ENCODE measurements at regions not wholly inside any gene's neighbourhood (a gene's known extent, or its start where the extent isn't known, plus 50 kb on each side); places are given as distances from the start of the nearest gene placed in this dataset.

GRCh38 chr2:144041612-144042011, 478.3 kb downstream of the ZEB2 start:
- H3K27me3 Mint-ChIP-seq (ENCODE audit: unreplicated experiment) = no peaks in the 10 kb centered on the region
- no peaks in the 10 kb centered on the region for H3K4me1 Mint-ChIP-seq (ENCODE audit: low read depth, unreplicated experiment)
- CTCF ChIA-PET = no interaction called here
- intact Hi-C loops (cut with micrococcal nuclease; ENCODE audit: unreplicated experiment) = no loop called here
- no peaks in the 10 kb centered on the region for H3K9me3 Mint-ChIP-seq (ENCODE audit: low read depth, unreplicated experiment)
- H3K27ac Mint-ChIP-seq (ENCODE audit: unreplicated experiment) = no peak overlapping the region
- DNase-seq = no peak
- no peaks in the 10 kb centered on the region for H3K36me3 Mint-ChIP-seq (ENCODE audit: insufficient read depth, unreplicated experiment)
- H3K4me3 Mint-ChIP-seq (ENCODE audit: low read depth, unreplicated experiment) = no peak overlapping the region
- no TSS peak for BruUV-seq (replicated peaks)
- no peak for TF ChIP-seq CTCF (IDR thresholded peaks at IDR 0.05; ENCODE audit: unreplicated experiment)

GRCh38 chr2:144040834-144041233, 479.1 kb downstream of the ZEB2 start:
- H3K36me3 Mint-ChIP-seq (ENCODE audit: insufficient read depth, unreplicated experiment) = no peaks in the 10 kb centered on the region
- no peaks in the 10 kb centered on the region for H3K27me3 Mint-ChIP-seq (ENCODE audit: unreplicated experiment)
- CTCF ChIA-PET = no interaction called here
- no peak overlapping the region for H3K4me3 Mint-ChIP-seq (ENCODE audit: low read depth, unreplicated experiment)
- no TSS peak for BruUV-seq (replicated peaks)
- H3K9me3 Mint-ChIP-seq (ENCODE audit: low read depth, unreplicated experiment) = no peaks in the 10 kb centered on the region
- DNase-seq = no peak
- no peaks in the 10 kb centered on the region for H3K4me1 Mint-ChIP-seq (ENCODE audit: low read depth, unreplicated experiment)
- no peak for TF ChIP-seq CTCF (IDR thresholded peaks at IDR 0.05; ENCODE audit: unreplicated experiment)
- H3K27ac Mint-ChIP-seq (ENCODE audit: unreplicated experiment) = no peak overlapping the region
- intact Hi-C loops (cut with micrococcal nuclease; ENCODE audit: unreplicated experiment) = no loop called here

GRCh38 chr2:144032566-144032965, 487.4 kb downstream of the ZEB2 start:
- no peaks in the 10 kb centered on the region for H3K27me3 Mint-ChIP-seq (ENCODE audit: unreplicated experiment)
- no peak overlapping the region for H3K4me3 Mint-ChIP-seq (ENCODE audit: low read depth, unreplicated experiment)
- H3K36me3 Mint-ChIP-seq (ENCODE audit: insufficient read depth, unreplicated experiment) = no peaks in the 10 kb centered on the region
- DNase-seq = no peak
- H3K27ac Mint-ChIP-seq (ENCODE audit: unreplicated experiment) = no peak overlapping the region
- no TSS peak for BruUV-seq (replicated peaks)
- CTCF ChIA-PET = no interaction called here
- no peak for TF ChIP-seq CTCF (IDR thresholded peaks at IDR 0.05; ENCODE audit: unreplicated experiment)
- no peaks in the 10 kb centered on the region for H3K4me1 Mint-ChIP-seq (ENCODE audit: low read depth, unreplicated experiment)
- intact Hi-C loops (cut with micrococcal nuclease; ENCODE audit: unreplicated experiment) = no loop called here
- no peaks in the 10 kb centered on the region for H3K9me3 Mint-ChIP-seq (ENCODE audit: low read depth, unreplicated experiment)

GRCh38 chr2:144030791-144031190, 489.1 kb downstream of the ZEB2 start:
- CTCF ChIA-PET = no interaction called here
- intact Hi-C loops (cut with micrococcal nuclease; ENCODE audit: unreplicated experiment) = no loop called here
- DNase-seq = no peak
- TF ChIP-seq CTCF (IDR thresholded peaks at IDR 0.05; ENCODE audit: unreplicated experiment) = no peak
- no peak overlapping the region for H3K27ac Mint-ChIP-seq (ENCODE audit: unreplicated experiment)
- H3K9me3 Mint-ChIP-seq (ENCODE audit: low read depth, unreplicated experiment) = no peaks in the 10 kb centered on the region
- no peak overlapping the region for H3K4me3 Mint-ChIP-seq (ENCODE audit: low read depth, unreplicated experiment)
- BruUV-seq (replicated peaks) = no TSS peak
- no peaks in the 10 kb centered on the region for H3K27me3 Mint-ChIP-seq (ENCODE audit: unreplicated experiment)
- no peaks in the 10 kb centered on the region for H3K4me1 Mint-ChIP-seq (ENCODE audit: low read depth, unreplicated experiment)
- H3K36me3 Mint-ChIP-seq (ENCODE audit: insufficient read depth, unreplicated experiment) = no peaks in the 10 kb centered on the region

- CTCF ChIA-PET = no interaction called here
- H3K9me3 Mint-ChIP-seq (ENCODE audit: low read depth, unreplicated experiment) = no peaks in the 10 kb centered on the region
- H3K36me3 Mint-ChIP-seq (ENCODE audit: insufficient read depth, unreplicated experiment) = no peaks in the 10 kb centered on the region
- TF ChIP-seq CTCF (IDR thresholded peaks at IDR 0.05; ENCODE audit: unreplicated experiment) = no peak
- no TSS peak for BruUV-seq (replicated peaks)
- H3K27ac Mint-ChIP-seq (ENCODE audit: unreplicated experiment) = no peak overlapping the region
- no peaks in the 10 kb centered on the region for H3K27me3 Mint-ChIP-seq (ENCODE audit: unreplicated experiment)
- H3K4me1 Mint-ChIP-seq (ENCODE audit: low read depth, unreplicated experiment) = no peaks in the 10 kb centered on the region
- DNase-seq = no peak
- H3K4me3 Mint-ChIP-seq (ENCODE audit: low read depth, unreplicated experiment) = no peak overlapping the region
- intact Hi-C loops (cut with micrococcal nuclease; ENCODE audit: unreplicated experiment) = no loop called here
Measured at GRCh38 chr2:144027593-144027992, 492.3 kb downstream of the ZEB2 start.
